ENCODE measurements at regions not wholly inside any gene's neighbourhood (a gene's known extent, or its start where the extent isn't known, plus 50 kb on each side); places are given as distances from the start of the nearest gene placed in this dataset.
"Not testable (repeated sequence)": the region's sequence is repeated elsewhere in the genome, so short reads cannot be mapped to it uniquely, and the experiment has no call there.

- H3K27ac ChIP-seq, result no peak overlapping the region
- intact Hi-C loops (cut with DNase I), result no loop called here
- no peaks in the 10 kb centered on the region for H3K4me1 ChIP-seq
- 98% methylated on average over 2 of the region's 2 CpGs for WGBS, 2 donors
- TF ChIP-seq POLR2A (IDR thresholded peaks at IDR 0.05), result no peak
- no peak for TF ChIP-seq CTCF (IDR thresholded peaks at IDR 0.05)
- DNase-seq, result no peak
- H3K36me3 ChIP-seq, result no peaks in the 10 kb centered on the region
- no peaks in the 10 kb centered on the region for H3K9me3 ChIP-seq
- no peaks in the 10 kb centered on the region for H3K27me3 ChIP-seq
- no peak overlapping the region for H3K4me3 ChIP-seq (replicated peaks in 1 of 3)
Measured at GRCh38 chr3:116512281-116512680, 67.0 kb upstream of the LSAMP start.

- no peak for DNase-seq
- Histone ChIP-seq H3K36me3 (no peaks in the 10 kb centered on the region), H3K27me3 (no peaks in the 10 kb centered on the region), H3K4me3 (replicated peaks in 1 of 3) (no peak overlapping the region), H3K27ac (no peak overlapping the region), H3K9me3 (no peaks in the 10 kb centered on the region), H3K4me1 (no peaks in the 10 kb centered on the region)
- 67 to 79% methylated on average over 2 of the region's 2 CpGs for WGBS, 2 donors
- intact Hi-C loops (cut with DNase I), result no loop called here
- TF ChIP-seq CTCF (IDR thresholded peaks at IDR 0.05), result no peak
- TF ChIP-seq POLR2A (IDR thresholded peaks at IDR 0.05), result no peak
Measured at GRCh38 chr3:116512931-116513330, 67.6 kb upstream of the LSAMP start.

GRCh38 chr3:116515973-116516372 is 70.7 kb upstream of the LSAMP start:
- H3K4me3 ChIP-seq (replicated peaks in 1 of 3), result no peak overlapping the region
- 44 to 86% methylated on average over 2 of the region's 2 CpGs for WGBS, 2 donors
- TF ChIP-seq CTCF (IDR thresholded peaks at IDR 0.05) (no peak), POLR2A (IDR thresholded peaks at IDR 0.05) (no peak)
- DNase-seq, result no peak
- H3K9me3 ChIP-seq, result no peaks in the 10 kb centered on the region
- no peak overlapping the region for H3K27ac ChIP-seq
- no peaks in the 10 kb centered on the region for H3K36me3 ChIP-seq
- intact Hi-C loops (cut with DNase I), result no loop called here
- no peaks in the 10 kb centered on the region for H3K4me1 ChIP-seq
- no peaks in the 10 kb centered on the region for H3K27me3 ChIP-seq

GRCh38 chr3:116517308-116517707 is 72.0 kb upstream of the LSAMP start:
- TF ChIP-seq POLR2A (IDR thresholded peaks at IDR 0.05) (no peak), CTCF (IDR thresholded peaks at IDR 0.05) (no peak)
- H3K4me3 ChIP-seq (replicated peaks in 1 of 3), result no peak overlapping the region
- no peak for DNase-seq
- intact Hi-C loops (cut with DNase I), result no loop called here
- H3K27me3 ChIP-seq, result no peaks in the 10 kb centered on the region
- H3K9me3 ChIP-seq, result no peaks in the 10 kb centered on the region
- WGBS, 2 donors, result 0 to 96% methylated on average over 1 of the region's 1 CpG
- no peaks in the 10 kb centered on the region for H3K36me3 ChIP-seq
- H3K4me1 ChIP-seq, result no peaks in the 10 kb centered on the region
- H3K27ac ChIP-seq, result no peak overlapping the region

- DNase-seq; H3K9me3 ChIP-seq; H3K36me3 ChIP-seq; H3K27me3 ChIP-seq; intact Hi-C loops (cut with DNase I); H3K27ac ChIP-seq; H3K4me1 ChIP-seq; H3K4me3 ChIP-seq (replicated peaks in 1 of 3): not testable (repeated sequence)
- WGBS, 2 donors, result 96% methylated on average over 8 of the region's 26 CpGs; no CpG with 5 or more reads in 1 of the 2 donors
Measured at GRCh38 chr3:116519101-116519500, 73.8 kb upstream of the LSAMP start.

- 61 to 68% methylated on average over 3 of the region's 3 CpGs for WGBS, 2 donors
- DNase-seq; intact Hi-C loops (cut with DNase I): not testable (repeated sequence)
Measured at GRCh38 chr3:116519823-116520222, 74.5 kb upstream of the LSAMP start.

More at GRCh38 chr3:116519823-116520222, 74.5 kb upstream of the LSAMP start:
- H3K4me1 ChIP-seq; H3K27ac ChIP-seq; H3K36me3 ChIP-seq; H3K27me3 ChIP-seq; H3K9me3 ChIP-seq; H3K4me3 ChIP-seq (replicated peaks in 1 of 3): not testable (repeated sequence)
